HepG2 (cell line): ENCODE measurements at regions not wholly inside any gene's neighbourhood (a gene's known extent, or its start where the extent isn't known, plus 50 kb on each side); places are given as distances from the start of the nearest gene placed in this dataset.
A peak's percentile ranks its signal among the peaks of the same experiment; 100 is the strongest.

Source experiments
- CEBPB ChIP-seq: IDR thresholded peaks from 2 replicates; pipeline ENCODE4 v1.6.1; 2011; ENCODE audit warnings: low read depth, low read length, improper control_type of control experiment, borderline replicate concordance
- E2F1 ChIP-seq: sonication (generic); formaldehyde crosslinking; IDR thresholded peaks from 2 replicates; pipeline ENCODE4 v1.5.0; 2020; ENCODE audit warnings: missing genetic modification reagents
- EED ChIP-seq: sonication (generic); formaldehyde crosslinking; IDR thresholded peaks from 2 replicates; pipeline ENCODE4 v1.5.0; 2020; ENCODE audit warnings: mild to moderate bottlenecking, missing genetic modification reagents
- FOXA1 ChIP-seq, 2 experiments: fragments of 450-650 bp in 1 of 2; sonication (generic) in 1 of 2; formaldehyde crosslinking in 1 of 2; IDR thresholded peaks; 2 replicates each; pipeline versions ENCODE4 v1.4.0 to v1.6.1; 2016 to 2020; ENCODE audit warnings: missing genetic modification reagents in 1 of 2
- GFI1 ChIP-seq: sonication (generic); formaldehyde crosslinking; IDR thresholded peaks from 2 replicates; pipeline ENCODE4 v1.5.0; 2020; ENCODE audit warnings: missing genetic modification reagents, mild to moderate bottlenecking, borderline replicate concordance
- HNRNPK ChIP-seq: fragments of 200-400 bp; formaldehyde crosslinking; IDR thresholded peaks from 2 replicates; pipeline ENCODE4 v1.6.1; 2018; ENCODE audit warnings: low read length, low read depth, moderate library complexity, mild to moderate bottlenecking; ENCODE audit not compliant: poor library complexity, severe bottlenecking
- JUNB ChIP-seq: sonication (generic); formaldehyde crosslinking; IDR thresholded peaks from 2 replicates; pipeline ENCODE4 v1.8.0; 2022; ENCODE audit warnings: missing genetic modification reagents, mild to moderate bottlenecking, borderline replicate concordance
- MAZ ChIP-seq, 2 experiments: sonication (generic) in 1 of 2; formaldehyde crosslinking in 1 of 2; IDR thresholded peaks; 2 replicates each; pipeline versions ENCODE4 v1.5.0 to v1.6.1; 2012 to 2020; ENCODE audit warnings: low read depth in 2 of 2, mild to moderate bottlenecking in 2 of 2, borderline replicate concordance in 1 of 2, improper control_type of control experiment in 1 of 2, low read length in 1 of 2, missing genetic modification reagents in 1 of 2, moderate library complexity in 1 of 2
- ZNF281 ChIP-seq: sonication (generic); formaldehyde crosslinking; IDR thresholded peaks from 2 replicates; pipeline ENCODE4 v1.4.0; 2020; ENCODE audit warnings: missing genetic modification reagents, borderline replicate concordance
- ZNF282 ChIP-seq: fragments of 450-650 bp; IDR thresholded peaks from 2 replicates; pipeline ENCODE4 v1.6.1; 2018; ENCODE audit not compliant: partially characterized antibody
- ZNF646 ChIP-seq: sonication (generic); formaldehyde crosslinking; IDR thresholded peaks from 2 replicates; pipeline ENCODE4 v1.9.0; 2021; ENCODE audit warnings: mild to moderate bottlenecking, missing genetic modification reagents
- ZSCAN20 ChIP-seq: sonication (generic); formaldehyde crosslinking; IDR thresholded peaks from 2 replicates; pipeline ENCODE4 v1.4.0; 2020; ENCODE audit warnings: missing genetic modification reagents, mild to moderate bottlenecking, borderline replicate concordance
- TF ChIP-seq, protein P1 (sequence below): sonication (generic); formaldehyde crosslinking; IDR thresholded peaks from 2 replicates; pipeline ENCODE4 v1.5.1; 2020; ENCODE audit warnings: missing genetic modification reagents, mild to moderate bottlenecking, borderline replicate concordance

GRCh38 chr17:72592242-72592966, 471.6 kb downstream of the SOX9 start (continued):
- TF ChIP-seq, protein P1, sequence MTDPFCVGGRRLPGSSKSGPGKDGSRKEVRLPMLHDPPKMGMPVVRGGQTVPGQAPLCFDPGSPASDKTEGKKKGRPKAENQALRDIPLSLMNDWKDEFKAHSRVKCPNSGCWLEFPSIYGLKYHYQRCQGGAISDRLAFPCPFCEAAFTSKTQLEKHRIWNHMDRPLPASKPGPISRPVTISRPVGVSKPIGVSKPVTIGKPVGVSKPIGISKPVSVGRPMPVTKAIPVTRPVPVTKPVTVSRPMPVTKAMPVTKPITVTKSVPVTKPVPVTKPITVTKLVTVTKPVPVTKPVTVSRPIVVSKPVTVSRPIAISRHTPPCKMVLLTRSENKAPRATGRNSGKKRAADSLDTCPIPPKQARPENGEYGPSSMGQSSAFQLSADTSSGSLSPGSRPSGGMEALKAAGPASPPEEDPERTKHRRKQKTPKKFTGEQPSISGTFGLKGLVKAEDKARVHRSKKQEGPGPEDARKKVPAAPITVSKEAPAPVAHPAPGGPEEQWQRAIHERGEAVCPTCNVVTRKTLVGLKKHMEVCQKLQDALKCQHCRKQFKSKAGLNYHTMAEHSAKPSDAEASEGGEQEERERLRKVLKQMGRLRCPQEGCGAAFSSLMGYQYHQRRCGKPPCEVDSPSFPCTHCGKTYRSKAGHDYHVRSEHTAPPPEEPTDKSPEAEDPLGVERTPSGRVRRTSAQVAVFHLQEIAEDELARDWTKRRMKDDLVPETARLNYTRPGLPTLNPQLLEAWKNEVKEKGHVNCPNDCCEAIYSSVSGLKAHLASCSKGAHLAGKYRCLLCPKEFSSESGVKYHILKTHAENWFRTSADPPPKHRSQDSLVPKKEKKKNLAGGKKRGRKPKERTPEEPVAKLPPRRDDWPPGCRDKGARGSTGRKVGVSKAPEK: peak; percentile 90; the same call in 1 of the 2 replicates
- peak; percentile 52 for TF ChIP-seq HNRNPK
- peak; percentile 65; the same call in 1 of the 2 replicates for TF ChIP-seq EED (CRISPR knock-in tag)
- TF ChIP-seq MAZ (IDR thresholded peaks at IDR 0.05; ENCODE audit: borderline replicate concordance, low read depth, low read length): peak; percentile 49; the same call in 1 of the 2 replicates
- peak; percentile 94 for TF ChIP-seq MAZ (CRISPR knock-in tag; IDR thresholded peaks at IDR 0.05; ENCODE audit: low read depth)
- no peak for TF ChIP-seq JUNB (CRISPR knock-in tag)
- TF ChIP-seq CEBPB: no peak
- peak; percentile 62 for TF ChIP-seq ZNF281 (CRISPR knock-in tag)
- TF ChIP-seq ZNF282: no peak
- no peak for TF ChIP-seq ZSCAN20
- peak; percentile 47; the same call in 1 of the 2 replicates for TF ChIP-seq ZNF646 (CRISPR knock-in tag)
- TF ChIP-seq GFI1: peak; percentile 88
- TF ChIP-seq E2F1: no peak; the same call in 1 of the 2 replicates
- TF ChIP-seq FOXA1 (IDR thresholded peaks at IDR 0.05): no peak
- TF ChIP-seq FOXA1 (CRISPR knock-in tag; IDR thresholded peaks at IDR 0.05): peak; percentile 47; the same call in 1 of the 2 replicates
